AG20443 (cell line): ENCODE measurements at regions not wholly inside any gene's neighbourhood (a gene's known extent, or its start where the extent isn't known, plus 50 kb on each side); places are given as distances from the start of the nearest gene placed in this dataset.

ENCODE experiments used
- DNase-seq: peaks from one replicate; pipeline ENCODE4 v3.0.0; 2012; ENCODE audit warnings: low spot score, mixed read lengths

GRCh38 chr10:29397221-29397620, 108.4 kb downstream of the LYZL1 start:
- no peak for DNase-seq

- no peak for DNase-seq
These were observed 114.3 kb downstream of the LYZL1 start for GRCh38 chr10:29403208-29403607.

DNA sequence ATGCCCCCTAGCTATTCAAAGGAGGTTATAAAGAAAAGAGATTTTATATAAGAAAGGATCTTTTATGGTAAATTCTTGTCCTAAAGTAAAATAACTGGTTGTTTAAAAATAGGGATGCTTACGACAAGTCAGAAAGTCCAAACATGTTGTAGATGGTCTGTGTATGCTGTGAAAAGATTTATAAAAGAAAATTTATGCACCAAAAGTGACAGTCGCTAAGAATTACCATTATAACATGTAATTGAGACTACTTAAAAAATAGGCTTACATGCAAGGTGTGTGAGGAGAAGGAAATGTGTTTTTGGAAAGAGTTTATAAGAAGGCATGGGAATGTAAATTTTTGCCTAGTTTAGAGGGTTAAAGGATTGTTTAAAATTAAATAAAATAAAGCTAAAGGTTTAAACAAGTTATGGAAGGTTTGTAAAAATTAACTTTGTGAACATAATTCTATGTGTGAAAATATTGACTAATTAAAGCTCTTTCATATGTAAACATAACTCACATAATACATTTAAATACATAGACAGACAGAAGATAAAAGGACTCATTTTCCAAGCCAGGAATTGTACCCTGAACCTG, 118.5 kb downstream of the LYZL1 start:
- no peak for DNase-seq
